HG02642 (cell line): ENCODE measurements at regions not wholly inside any gene's neighbourhood (a gene's known extent, or its start where the extent isn't known, plus 50 kb on each side); places are given as distances from the start of the nearest gene placed in this dataset.

Source experiments
- ATAC-seq: cut with Tn5 transposase; IDR thresholded peaks from one replicate; pipeline ENCODE4 v1.9.1; 2021; ENCODE audit warnings: mild to moderate bottlenecking; ENCODE audit not compliant: unreplicated experiment, poor library complexity

DNA sequence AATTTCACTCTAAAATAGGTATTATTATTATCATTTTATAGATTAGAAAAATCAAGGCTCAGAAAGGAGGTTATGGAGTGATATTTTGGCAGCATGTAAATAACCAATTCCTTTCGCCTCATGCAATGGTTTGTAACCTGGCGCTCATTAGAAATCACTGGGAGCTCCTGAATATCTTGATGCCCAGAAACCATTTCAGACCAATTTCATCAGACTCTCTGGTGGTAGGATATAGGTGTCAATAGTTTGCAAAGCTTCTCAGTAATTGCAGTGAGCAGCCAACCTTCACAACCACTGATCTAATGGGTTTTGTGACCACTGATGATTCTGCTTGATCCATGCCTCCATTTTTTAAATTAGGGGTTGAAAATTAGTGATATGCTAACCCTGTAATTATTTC is 57.8 kb upstream of the ZC3H12C start:
- ATAC-seq: no peak

GRCh38 chr11:110038201-110038600 is 55.0 kb upstream of the ZC3H12C start:
- ATAC-seq: no peak
